ENCODE measurements at regions not wholly inside any gene's neighbourhood (a gene's known extent, or its start where the extent isn't known, plus 50 kb on each side); places are given as distances from the start of the nearest gene placed in this dataset.

- TF ChIP-seq EZH2 (IDR thresholded peaks at IDR 0.05; ENCODE audit: borderline replicate concordance, low read depth, low read length, severe bottlenecking) (no peak), CTCF (IDR thresholded peaks at IDR 0.05; ENCODE audit: borderline replicate concordance, extremely low read depth, low read length, poor library complexity, severe bottlenecking) (no peak)
These were observed 97.3 kb downstream of the RTP4 start for GRCh38 chr3:187465503-187465902.

Data from DND-41 (cell line).